ENCODE measurements at regions not wholly inside any gene's neighbourhood (a gene's known extent, or its start where the extent isn't known, plus 50 kb on each side); places are given as distances from the start of the nearest gene placed in this dataset.

DNA sequence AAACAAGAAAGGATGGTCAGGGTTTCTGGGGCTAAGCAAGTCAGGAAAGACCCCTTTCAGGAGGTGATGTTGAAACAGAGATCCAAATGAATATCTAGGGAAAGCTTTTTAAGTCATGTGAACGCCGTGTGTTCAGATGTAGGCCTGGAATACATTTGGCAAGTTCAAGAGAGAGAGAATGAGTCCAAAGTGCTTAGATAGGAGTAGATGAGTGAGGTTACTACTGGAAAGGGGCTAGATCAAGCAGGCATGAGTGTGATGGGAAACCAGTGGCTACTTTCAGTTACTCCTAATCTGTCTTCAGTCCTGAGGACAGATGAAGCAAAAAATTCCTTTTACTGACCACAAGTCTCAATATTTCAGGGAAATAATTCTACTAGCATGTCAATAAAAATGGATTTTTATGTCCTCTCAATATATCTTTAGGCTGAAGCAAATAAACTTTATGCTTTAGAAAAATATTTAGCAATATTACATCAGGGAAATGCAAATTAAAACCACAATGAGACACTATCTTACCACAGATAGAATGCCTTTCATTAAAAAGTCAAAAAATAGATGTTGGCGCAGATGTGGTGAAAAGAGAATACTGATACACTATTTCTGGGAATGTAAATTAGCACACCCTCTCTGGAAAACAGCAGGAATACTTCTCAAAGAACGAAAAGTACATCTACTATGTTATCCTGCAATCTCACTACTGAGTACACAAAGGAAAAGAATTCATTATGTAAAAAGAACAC is 1085.0 kb upstream of the TENM4 start:
- no peak for DNase-seq (ENCODE audit: low read depth in 2 of 2)

DNA sequence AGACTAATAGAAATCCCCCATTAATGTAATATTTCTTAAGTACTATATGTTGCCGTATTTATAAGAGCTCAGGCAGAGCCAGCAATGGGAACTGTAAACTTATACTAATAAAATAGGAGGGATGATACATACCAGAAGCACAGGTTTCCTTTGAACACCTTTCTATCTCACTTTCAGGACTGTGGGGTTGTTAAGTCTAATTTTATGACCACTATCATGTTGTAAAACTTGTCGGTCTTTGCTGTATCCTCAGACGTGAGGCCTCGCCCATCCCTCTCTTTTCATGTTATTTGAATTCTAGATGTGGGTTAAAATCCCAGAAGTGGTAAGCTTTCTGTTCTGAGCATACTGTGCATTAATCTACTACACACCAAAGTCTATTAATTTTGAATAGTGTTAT is 1083.5 kb upstream of the TENM4 start:
- DNase-seq (ENCODE audit: low read depth in 2 of 2): no peak

DNA sequence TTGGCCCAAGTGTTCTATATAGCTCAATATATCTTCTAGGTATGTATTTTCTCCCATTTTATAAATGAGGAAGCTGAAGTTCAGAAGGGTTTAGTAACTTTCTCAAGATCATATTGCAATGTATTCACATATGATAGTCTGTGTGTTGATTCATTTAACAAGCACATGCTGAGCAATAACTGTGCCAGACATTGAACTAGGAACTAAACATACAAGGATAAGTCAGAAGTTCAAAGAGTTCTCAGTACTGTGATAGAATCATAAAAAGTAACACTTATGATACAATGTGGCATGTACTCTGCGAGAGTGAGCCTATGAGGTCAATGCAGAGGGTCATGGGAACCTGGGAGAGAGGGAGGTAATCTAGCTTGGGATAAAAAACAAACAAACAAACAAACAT is 1082.2 kb upstream of the TENM4 start:
- DNase-seq (ENCODE audit: low read depth in 2 of 2): no peak

DNA sequence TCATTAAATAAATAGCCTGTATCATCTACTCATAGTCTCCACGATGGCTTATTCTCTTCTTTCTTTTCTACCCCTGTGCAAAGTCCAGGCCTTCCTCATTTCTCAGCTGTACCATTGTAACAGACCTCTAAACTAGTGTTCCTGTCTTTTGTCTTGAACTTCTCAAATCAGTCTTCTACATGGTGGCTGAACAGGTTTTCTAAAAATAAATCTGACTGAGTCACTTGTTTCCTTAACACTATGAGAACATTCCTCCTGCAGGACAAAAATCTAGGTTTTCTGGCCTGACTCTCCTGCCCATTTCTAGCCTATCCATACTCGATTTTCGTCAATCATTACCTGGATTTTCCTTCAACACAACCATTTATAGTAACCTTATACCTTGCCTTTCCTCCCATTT is 1080.8 kb upstream of the TENM4 start:
- DNase-seq (ENCODE audit: low read depth in 2 of 2): no peak

DNA sequence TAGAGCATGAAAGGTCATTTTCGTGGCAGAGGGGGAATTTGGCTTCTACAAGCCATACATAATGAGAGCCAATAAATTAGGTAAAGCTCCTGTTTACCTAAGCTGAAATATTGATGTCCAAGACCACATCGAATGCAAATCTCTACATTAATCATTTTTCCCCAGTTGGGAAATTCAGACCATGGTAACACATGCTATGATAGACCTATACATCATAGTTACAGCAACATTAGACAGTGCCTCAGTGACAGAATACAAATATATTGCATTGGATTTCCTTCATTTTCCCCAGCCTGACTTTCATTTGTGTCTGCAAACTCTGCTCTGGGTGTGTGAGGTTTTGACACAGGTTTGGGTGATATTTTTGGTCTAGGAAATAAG is 1079.7 kb upstream of the TENM4 start:
- no peak for DNase-seq (ENCODE audit: low read depth in 2 of 2)

DNA sequence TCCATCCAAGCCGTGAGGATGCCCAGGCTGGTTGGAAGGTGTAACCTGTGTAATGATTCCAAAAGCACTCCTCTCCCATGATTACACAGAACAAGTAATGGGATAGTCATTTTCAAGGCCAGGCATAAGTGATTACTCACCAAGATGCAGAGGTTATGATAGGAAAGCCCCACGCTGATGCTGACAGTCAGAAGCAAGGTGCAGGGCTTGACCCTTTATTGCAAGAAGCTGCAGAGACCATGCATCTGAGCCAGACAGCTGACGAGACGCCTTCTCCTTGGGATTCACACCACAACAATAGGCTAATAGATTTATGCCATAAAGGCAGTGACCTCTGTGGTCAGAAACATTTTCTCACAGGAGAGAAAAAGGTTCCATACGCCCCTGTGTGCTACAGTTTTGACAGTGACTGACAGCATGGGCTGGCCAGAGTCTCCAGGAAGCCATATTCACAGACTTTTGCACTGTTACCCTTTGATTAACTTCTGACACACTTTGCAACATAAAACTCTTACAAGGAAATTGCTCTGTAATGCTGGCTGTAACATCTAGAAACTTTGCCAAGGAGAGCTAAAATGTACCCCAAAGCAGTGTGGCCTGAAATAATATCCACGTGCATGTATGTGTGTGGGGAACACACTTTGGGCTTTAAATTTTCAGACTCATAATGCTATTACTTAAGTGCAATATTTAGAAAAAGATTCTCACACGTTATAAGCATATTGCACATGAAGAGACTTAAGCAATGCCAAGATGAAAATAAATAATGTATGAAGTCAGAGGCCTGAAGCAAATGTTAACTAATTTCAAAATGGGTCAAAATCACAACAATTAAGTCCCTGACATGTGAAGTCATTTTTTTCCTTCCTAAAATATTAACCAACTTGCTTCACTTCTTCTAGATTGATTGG is 1079.0 kb upstream of the TENM4 start:
- no peak for DNase-seq (ENCODE audit: low read depth in 2 of 2)

DNA sequence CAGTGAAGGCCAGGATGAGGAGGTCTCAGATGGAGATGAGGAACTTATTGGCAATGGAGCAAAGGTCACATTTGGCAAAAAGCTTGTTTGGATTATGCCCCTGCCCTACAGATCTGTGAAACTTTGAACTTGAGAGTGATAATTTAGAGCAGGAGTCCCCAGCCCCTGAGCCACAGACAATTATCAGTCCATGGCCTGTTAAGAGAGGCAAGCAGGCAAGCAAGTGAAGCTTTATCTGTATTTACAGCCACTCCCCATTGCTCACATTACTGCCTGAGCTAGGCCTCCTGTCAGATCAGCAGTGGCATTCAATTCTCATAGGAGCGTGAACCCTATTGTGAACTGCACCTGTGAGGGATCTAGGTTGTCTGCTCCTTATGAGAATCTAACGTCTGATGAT is 1076.9 kb upstream of the TENM4 start:
- no peak for DNase-seq (ENCODE audit: low read depth in 2 of 2)

DNA sequence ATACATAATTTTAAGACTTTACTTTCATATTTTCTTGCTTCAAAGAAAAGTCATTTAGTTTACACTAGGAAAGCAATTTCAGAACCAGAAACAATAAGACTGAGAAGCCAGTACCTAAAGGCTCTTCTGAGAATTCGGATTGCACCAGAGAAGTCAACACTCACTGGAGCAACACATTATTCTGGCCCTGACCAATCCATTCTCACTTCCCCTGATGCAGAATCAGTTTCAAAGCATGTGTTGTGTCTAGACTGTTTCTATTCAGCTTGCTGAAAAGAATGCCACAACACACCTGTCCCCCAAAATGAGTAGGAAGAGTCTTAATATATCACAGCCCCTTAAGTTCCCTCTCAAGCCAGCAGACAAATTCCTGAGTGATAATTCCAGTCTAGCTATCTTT is 1074.3 kb upstream of the TENM4 start:
- no peak for DNase-seq (ENCODE audit: low read depth in 2 of 2)

DNA sequence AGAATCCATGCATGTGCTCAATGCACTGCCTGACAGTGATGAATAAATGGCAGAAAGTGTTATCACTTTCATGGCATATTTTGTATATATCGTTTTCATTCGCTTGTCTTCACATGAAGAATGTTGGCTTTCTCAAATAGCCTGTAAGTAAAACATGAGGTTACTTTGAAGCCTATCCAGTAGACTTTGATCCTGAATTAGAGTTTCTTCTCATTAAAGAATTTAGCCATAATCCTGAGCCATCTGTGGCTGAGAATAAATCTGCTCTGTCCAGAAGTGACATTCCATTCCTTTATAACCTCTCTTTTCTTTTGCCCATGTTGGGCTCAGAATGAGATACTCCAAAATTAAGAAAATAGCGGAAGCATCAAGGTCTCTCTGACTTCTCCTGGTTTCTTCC is 1071.7 kb upstream of the TENM4 start:
- no peak for DNase-seq (ENCODE audit: low read depth in 2 of 2)

DNA sequence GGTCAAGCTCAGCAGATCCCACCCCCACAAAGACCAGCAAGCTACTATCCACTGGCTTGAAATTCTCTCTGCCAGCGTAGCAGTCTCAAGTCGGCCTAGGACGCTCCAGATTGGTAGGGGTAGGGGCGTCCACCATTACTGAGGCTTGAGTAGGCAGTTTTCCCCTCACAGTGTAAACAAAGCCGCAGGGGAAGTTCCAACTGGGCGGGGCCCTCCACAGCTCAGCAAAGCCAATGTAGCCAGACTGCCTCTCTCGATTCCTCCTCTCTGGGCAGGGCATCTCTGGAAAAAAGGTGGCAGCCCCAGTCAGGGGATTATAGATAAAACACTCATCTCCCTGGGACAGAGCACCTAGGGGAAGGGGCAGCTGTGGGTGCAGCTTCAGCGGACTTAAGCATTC is 1064.9 kb upstream of the TENM4 start:
- no peak for DNase-seq (ENCODE audit: low read depth in 2 of 2)

DNA sequence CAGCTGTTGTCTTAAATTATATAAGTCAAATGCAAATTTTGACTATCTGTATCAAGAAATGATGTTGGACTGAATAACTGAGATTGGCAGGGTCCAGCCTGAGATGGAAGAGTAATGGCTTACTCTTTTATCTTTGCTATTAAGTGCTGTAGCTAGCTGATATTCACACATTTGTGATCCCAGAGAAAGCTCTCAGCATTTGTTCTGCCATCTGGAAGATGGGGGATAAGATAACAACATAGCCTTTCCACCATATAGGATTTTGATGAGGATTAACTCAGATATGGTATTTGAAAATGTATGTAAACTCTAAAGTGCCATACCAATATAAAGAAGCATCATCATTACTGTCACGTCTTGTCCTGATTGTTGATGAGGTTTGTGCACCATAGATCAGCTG is 1063.2 kb upstream of the TENM4 start:
- no peak for DNase-seq (ENCODE audit: low read depth in 2 of 2)

DNA sequence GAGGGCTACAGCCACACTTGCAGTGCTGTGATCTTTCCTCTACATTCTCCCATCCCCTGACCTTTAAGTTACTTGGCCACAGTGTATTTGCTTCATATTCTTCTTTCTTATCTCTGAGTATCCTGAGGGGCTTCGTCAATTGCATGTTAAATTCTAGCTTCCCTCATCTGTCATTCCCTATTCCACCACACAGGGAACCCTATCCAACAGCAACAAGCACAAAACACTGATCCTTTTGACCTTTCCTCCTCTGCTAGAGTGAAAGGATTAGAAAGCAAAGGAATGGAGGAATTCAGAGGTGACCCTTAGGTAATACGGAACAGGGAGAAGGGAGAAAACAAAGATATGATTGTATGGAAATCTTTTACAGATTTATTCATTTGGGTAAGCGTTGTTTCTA is 1061.7 kb upstream of the TENM4 start:
- no peak for DNase-seq (ENCODE audit: low read depth in 2 of 2)

DNA sequence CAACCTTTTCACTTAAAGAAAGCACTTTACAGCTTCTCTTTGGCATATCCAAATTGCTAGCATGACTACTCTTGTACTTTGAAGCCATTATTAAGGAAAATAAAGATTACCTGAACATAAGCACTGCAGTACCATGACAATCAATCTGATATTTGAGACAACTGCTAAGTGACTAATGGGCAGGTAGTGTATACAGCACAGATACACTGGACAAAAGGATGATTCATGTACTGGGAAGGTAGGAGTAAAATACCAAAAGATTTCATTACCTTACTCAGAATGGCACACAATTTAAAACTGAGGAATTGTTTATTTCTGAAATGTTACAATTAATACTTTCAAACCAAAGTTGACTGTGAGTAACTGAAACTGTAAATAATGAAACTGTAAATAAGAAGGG is 1054.3 kb upstream of the TENM4 start:
- DNase-seq (ENCODE audit: low read depth in 2 of 2): no peak

DNA sequence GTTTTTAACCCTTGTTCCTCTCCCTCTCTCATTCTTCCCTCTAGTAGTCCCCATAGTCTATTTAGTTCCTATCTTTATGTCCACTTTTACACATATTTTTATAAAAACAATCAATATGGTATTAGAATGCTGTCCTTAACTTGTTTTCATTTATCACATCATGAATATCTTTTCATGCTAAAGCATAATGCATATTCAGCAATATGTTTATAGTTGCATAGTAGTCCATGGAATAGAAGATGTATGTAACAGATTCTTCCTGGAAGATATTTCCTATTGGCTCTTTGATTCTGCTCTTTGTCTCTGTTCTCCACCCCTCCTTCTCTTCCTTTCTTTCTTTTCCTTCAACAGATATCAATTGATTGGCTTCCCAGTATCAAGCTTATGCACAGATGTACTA is 1047.1 kb upstream of the TENM4 start:
- DNase-seq (ENCODE audit: low read depth in 2 of 2): no peak

DNA sequence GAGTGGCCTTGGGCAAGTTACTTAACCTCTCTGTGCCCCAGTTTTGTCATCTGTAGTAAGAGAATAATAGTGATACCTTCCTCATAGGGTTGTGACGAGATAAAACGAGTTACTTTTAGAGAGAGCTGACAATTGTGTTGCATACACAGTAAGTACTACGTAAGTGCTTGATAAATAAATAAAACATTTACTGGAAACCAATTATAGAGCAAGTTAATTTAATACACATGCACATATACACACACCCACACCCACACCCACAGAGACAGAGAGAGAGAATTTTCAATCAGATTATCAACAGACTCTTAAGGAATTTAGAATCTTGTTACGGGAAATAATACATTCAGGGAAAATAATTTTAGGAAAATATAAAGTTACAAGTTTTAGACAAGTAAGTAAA is 1045.8 kb upstream of the TENM4 start:
- no peak for DNase-seq (ENCODE audit: low read depth in 2 of 2)

DNA sequence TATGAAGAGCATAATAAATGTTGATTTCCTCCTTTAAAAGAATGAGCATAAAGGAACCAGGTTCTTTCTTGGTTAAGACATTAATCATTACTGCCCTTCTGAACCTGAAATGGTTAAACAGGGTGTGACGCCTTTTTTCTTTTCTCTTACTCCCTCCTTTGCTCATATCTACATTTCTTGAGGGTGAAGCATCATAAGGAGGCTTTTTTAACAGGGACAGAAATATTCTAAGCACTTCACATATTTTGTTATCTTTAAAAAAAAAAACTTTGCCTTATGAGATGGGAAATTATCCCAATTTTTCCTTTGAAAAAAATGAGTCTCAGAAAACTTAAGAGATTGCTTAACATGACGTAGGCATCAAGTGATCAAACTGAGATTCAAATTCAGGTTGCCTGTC is 1036.3 kb upstream of the TENM4 start:
- no peak for DNase-seq (ENCODE audit: low read depth in 2 of 2)

DNA sequence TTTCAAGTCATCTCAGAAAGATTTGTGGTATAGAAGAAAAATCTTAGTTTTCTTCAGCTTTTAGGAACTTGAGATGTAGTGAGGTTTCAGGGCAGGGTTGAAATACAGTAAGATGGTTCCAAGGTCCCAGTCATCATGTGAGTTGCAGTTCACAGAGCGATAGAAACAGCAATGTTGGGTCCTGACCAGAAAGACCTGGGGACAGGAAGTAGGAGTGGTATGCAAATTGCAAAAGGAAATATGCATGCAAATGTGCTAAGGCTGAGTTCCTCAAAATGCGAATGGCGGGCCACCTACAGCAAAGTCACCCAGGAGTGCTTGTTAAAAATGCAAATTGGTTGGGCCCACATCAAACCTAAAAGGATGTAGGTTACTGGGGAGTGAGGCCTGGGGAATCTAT is 1032.7 kb upstream of the TENM4 start:
- no peak for DNase-seq (ENCODE audit: low read depth in 2 of 2)

DNA sequence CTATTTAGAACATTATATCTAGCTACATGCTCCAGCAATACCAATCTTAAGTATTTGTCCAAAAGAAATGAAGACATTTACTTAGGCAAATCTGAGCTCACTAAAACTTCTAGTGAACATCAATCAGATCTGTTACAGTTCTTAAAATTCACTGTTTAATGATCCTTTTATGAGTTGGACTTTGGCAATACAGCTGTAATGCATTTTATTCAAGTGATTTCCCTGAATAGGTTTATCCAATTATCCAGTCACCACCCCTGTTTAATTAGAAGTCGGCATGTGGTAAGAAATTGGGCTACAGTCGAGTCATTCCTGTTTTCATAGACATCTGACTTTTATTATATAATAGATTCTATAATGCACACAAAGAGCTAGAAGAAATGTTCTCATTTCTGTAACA is 1029.0 kb upstream of the TENM4 start:
- DNase-seq (ENCODE audit: low read depth in 2 of 2): no peak

DNA sequence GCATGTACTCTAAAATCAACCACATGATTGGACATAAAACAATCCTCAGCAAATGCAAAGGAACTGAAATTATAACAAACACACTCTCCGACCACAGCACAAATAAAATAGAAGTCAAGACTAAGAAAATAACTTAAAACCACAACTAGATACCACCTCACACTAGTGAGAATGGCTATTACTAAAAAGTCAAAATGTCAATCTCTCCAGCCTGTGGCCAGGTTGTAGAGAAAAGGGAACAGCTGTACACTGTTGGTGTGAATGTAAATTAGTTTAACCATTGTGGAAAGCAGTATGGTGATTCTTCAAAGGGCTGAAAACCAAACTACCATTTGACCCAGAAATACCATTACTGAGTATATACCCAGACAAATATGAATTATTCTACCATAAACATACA is 1025.7 kb upstream of the TENM4 start:
- no peak for DNase-seq (ENCODE audit: low read depth in 2 of 2)

DNA sequence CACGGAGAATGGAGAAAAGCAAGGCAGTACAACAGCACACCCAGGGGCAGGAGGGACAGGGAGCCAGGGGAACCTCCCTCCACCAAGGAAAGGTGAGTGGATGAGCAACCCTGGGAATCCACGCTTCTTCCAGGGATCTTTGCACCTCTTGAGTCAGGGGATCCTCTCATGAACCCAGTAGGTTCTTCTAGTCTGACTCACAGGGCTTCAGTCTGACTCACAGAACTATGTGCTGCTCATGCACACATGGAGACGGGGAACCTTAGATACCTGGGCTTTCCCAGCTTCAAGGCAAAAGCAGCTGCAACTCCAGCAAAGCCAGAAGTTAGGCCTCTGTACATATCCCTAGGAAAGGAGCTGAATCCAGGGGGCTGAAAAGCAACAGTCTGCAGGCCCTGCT is 1021.4 kb upstream of the TENM4 start:
- no peak for DNase-seq (ENCODE audit: low read depth in 2 of 2)

DNA sequence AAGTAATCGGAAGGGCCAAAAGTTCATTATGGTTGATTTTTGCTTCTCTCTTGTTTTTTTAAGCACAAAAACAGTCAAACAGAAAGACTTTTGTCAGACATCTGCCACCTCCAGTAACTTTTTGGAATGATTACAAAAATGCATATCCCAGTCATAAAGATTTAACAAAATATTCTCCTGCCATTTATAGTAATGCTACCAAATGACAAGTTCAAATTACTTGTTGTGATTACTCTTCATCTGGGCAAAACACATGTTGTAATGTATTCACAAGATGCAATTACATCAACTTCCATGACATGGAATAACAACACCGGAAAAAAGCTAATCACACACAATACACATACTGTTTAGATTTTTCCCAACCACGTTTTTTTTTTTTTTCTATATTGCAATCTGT is 1017.5 kb upstream of the TENM4 start:
- DNase-seq (ENCODE audit: low read depth in 2 of 2): no peak

DNA sequence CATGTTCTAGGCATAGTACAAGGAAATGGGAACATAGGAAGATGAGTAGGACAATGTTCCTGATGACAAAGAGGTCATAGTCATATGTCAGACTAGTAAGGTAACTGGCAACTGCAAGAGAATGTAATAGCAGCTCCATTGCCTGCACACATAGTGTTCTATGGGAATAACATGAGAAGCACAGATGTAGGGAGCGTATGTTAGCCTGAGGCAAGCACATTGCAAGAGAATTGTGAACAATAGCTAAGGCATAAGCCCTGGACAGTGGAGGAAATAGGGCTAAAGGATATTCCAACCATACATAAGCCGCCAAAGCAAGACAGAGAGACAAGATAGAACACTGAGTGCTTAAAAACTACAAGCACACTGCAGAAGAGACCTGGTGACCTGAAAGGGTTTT is 1017.0 kb upstream of the TENM4 start:
- no peak for DNase-seq (ENCODE audit: low read depth in 2 of 2)

DNA sequence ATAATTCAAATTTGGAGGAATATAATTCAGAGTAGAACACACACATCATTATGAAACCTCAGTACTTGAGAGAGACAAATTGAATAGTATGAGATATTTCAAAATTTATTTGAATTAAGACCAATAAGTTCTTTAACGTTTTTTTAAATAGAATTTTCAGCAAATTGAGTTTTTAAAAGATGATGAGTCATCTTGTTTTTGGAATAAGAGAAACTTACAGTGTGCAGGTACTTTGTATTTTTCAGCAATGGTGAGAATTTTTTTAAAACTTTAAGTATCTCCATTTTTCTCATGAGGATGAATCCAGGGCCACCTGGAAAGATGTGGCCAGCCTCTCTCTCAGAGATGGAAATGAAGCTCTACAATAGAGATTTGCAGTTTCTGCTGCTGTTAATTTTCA is 1015.0 kb upstream of the TENM4 start:
- DNase-seq (ENCODE audit: low read depth in 2 of 2): no peak
